Hepatocyte (in vitro differentiated cells): ENCODE measurements at regions not wholly inside any gene's neighbourhood (a gene's known extent, or its start where the extent isn't known, plus 50 kb on each side); places are given as distances from the start of the nearest gene placed in this dataset.

Experiments used
- DNase-seq: peaks from one replicate; pipeline ENCODE4 v3.0.0-alpha.2; 2016; ENCODE audit warnings: low spot score
- H2AFZ ChIP-seq: fragments of 200-600 bp; sonication (generic); 2 replicates; pipeline ENCODE4 v1.6.0; 2016; ENCODE audit warnings: antibody characterized with exemption, mild to moderate bottlenecking
- H3K27ac ChIP-seq: fragments of 200-600 bp; sonication (generic); 2 replicates; pipeline ENCODE4 v1.5.1; 2016; ENCODE audit warnings: mild to moderate bottlenecking
- H3K27me3 ChIP-seq: fragments of 200-600 bp; sonication (generic); 2 replicates; pipeline ENCODE4 v1.6.1; 2016
- H3K36me3 ChIP-seq: fragments of 200-600 bp; sonication (generic); replicated peaks from 2 replicates; pipeline ENCODE4 v1.5.1; 2016; ENCODE audit warnings: low read depth; ENCODE audit not compliant: insufficient read depth
- H3K4me1 ChIP-seq: fragments of 200-600 bp; sonication (generic); 2 replicates; pipeline ENCODE4 v1.5.1; 2016; ENCODE audit warnings: mild to moderate bottlenecking, moderate library complexity; ENCODE audit not compliant: insufficient read depth
- H3K4me2 ChIP-seq: fragments of 200-600 bp; sonication (generic); 2 replicates; pipeline ENCODE4 v1.6.0; 2016
- H3K4me3 ChIP-seq: fragments of 200-600 bp; sonication (generic); 2 replicates; pipeline ENCODE4 v1.5.1; 2016; ENCODE audit warnings: mild to moderate bottlenecking
- H3K79me2 ChIP-seq: fragments of 200-600 bp; sonication (generic); 2 replicates; pipeline ENCODE4 v1.6.0; 2017; ENCODE audit warnings: mild to moderate bottlenecking
- H3K9me2 ChIP-seq: fragments of 200-600 bp; sonication (generic); replicated peaks from 2 replicates; pipeline ENCODE4 v1.6.0; 2017; ENCODE audit warnings: mild to moderate bottlenecking; ENCODE audit not compliant: insufficient read depth
- H3K9me3 ChIP-seq: fragments of 200-600 bp; sonication (generic); 2 replicates; pipeline ENCODE4 v1.5.1; 2016; ENCODE audit warnings: low read depth, mild to moderate bottlenecking
- H4K20me1 ChIP-seq: fragments of 200-600 bp; sonication (generic); 2 replicates; pipeline ENCODE4 v1.6.0; 2016; ENCODE audit warnings: mild to moderate bottlenecking; ENCODE audit not compliant: insufficient read depth, poor library complexity, severe bottlenecking
- EZH2 ChIP-seq: fragments of 200-600 bp; sonication (generic); IDR thresholded peaks from 2 replicates; pipeline ENCODE4 v1.6.1; 2016; ENCODE audit warnings: antibody characterized with exemption, mild to moderate bottlenecking, borderline replicate concordance
- EZH2phosphoT487 ChIP-seq: fragments of 200-600 bp; sonication (generic); IDR thresholded peaks from one replicate; pipeline ENCODE4 v1.6.1; 2018; ENCODE audit warnings: antibody characterized with exemption, mild to moderate bottlenecking, low read depth, moderate library complexity; ENCODE audit not compliant: unreplicated experiment, severe bottlenecking
- WGBS: methylation state at CpG from one replicate; pipeline ENCODE4 v1.1.6; 2016; ENCODE audit warnings: low lambda C conversion rate; ENCODE audit errors: missing lambda C conversion rate; 5-methylcytosine and 5-hydroxymethylcytosine counted together
- TF ChIP-seq, protein P1 (sequence below): fragments of 200-600 bp; sonication (generic); IDR thresholded peaks from 2 replicates; pipeline ENCODE4 v1.5.1; 2016; ENCODE audit warnings: antibody characterized with exemption, mild to moderate bottlenecking; ENCODE audit not compliant: poor library complexity

DNA sequence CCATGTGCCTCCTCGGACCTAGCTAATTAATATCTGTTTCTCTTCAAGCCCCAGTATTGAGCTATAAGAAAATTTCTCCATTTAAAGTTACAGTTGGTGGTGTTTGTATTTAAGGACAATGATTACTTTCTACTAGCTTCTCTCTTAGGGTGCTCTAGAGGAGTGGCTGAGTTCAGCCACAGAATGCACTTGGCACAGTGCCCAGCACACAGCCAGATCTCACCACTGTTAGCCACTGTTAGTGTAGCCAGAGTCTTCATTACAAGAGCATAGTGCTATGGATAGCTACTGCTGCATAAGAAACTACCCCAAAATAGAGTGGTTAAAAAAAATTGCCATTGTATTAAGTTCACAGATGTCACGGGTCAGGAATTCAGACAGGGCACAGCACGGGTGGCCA lies 421.3 kb downstream of the BCOR start:
- 87% methylated on average over 3 of the region's 3 CpGs for WGBS
- H4K20me1 ChIP-seq = no peaks in the 10 kb centered on the region
- peaks cover 7% of the 10 kb centered on the region for H3K4me1 ChIP-seq
- H2AFZ ChIP-seq = no peak overlapping the region
- no peak overlapping the region for H3K4me2 ChIP-seq
- no peaks in the 10 kb centered on the region for H3K27me3 ChIP-seq
- H3K4me3 ChIP-seq = no peak overlapping the region
- H3K79me2 ChIP-seq = no peaks in the 10 kb centered on the region
- no peaks in the 10 kb centered on the region for H3K9me3 ChIP-seq
- H3K36me3 ChIP-seq = no peaks in the 10 kb centered on the region
- H3K9me2 ChIP-seq = no peaks in the 10 kb centered on the region
- DNase-seq = no peak
- H3K27ac ChIP-seq = no peak overlapping the region
- TF ChIP-seq, protein P1, sequence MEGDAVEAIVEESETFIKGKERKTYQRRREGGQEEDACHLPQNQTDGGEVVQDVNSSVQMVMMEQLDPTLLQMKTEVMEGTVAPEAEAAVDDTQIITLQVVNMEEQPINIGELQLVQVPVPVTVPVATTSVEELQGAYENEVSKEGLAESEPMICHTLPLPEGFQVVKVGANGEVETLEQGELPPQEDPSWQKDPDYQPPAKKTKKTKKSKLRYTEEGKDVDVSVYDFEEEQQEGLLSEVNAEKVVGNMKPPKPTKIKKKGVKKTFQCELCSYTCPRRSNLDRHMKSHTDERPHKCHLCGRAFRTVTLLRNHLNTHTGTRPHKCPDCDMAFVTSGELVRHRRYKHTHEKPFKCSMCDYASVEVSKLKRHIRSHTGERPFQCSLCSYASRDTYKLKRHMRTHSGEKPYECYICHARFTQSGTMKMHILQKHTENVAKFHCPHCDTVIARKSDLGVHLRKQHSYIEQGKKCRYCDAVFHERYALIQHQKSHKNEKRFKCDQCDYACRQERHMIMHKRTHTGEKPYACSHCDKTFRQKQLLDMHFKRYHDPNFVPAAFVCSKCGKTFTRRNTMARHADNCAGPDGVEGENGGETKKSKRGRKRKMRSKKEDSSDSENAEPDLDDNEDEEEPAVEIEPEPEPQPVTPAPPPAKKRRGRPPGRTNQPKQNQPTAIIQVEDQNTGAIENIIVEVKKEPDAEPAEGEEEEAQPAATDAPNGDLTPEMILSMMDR = no peak
- TF ChIP-seq EZH2phosphoT487 (no peak), EZH2 (no peak)

GRCh38 chrX:39677585-39677977 lies 420.2 kb downstream of the BCOR start:
- Histone ChIP-seq H3K27me3 (no peaks in the 10 kb centered on the region), H3K4me1 (peaks cover 7% of the 10 kb centered on the region), H3K36me3 (no peaks in the 10 kb centered on the region), H3K4me2 (no peak overlapping the region), H2AFZ (no peak overlapping the region), H3K27ac (no peak overlapping the region), H4K20me1 (no peaks in the 10 kb centered on the region), H3K9me3 (no peaks in the 10 kb centered on the region), H3K79me2 (no peaks in the 10 kb centered on the region), H3K4me3 (no peak overlapping the region), H3K9me2 (no peaks in the 10 kb centered on the region)
- DNase-seq = no peak
- 57% methylated on average over 3 of the region's 3 CpGs for WGBS
- TF ChIP-seq, protein P1 = no peak
- TF ChIP-seq EZH2 (no peak), EZH2phosphoT487 (no peak)

GRCh38 chrX:39677978-39678791 lies 419.6 kb downstream of the BCOR start:
- H3K27me3 ChIP-seq = no peaks in the 10 kb centered on the region
- H3K79me2 ChIP-seq = no peaks in the 10 kb centered on the region
- H3K36me3 ChIP-seq = no peaks in the 10 kb centered on the region
- TF ChIP-seq, protein P1 = no peak
- TF ChIP-seq EZH2phosphoT487 (no peak), EZH2 (no peak)
- H3K4me3 ChIP-seq = no peak overlapping the region
- H4K20me1 ChIP-seq = no peaks in the 10 kb centered on the region
- no peak overlapping the region for H2AFZ ChIP-seq
- no peak for DNase-seq
- peaks cover 7% of the 10 kb centered on the region for H3K4me1 ChIP-seq
- H3K9me2 ChIP-seq = no peaks in the 10 kb centered on the region
- WGBS = 80% methylated on average over 15 of the region's 19 CpGs
- H3K27ac ChIP-seq = no peak overlapping the region
- H3K4me2 ChIP-seq = no peak overlapping the region
- H3K9me3 ChIP-seq = no peaks in the 10 kb centered on the region
